NCI-H1694 treated with DMSO at 0.1 percent for 48 hours (cell line): ENCODE measurements at regions not wholly inside any gene's neighbourhood (a gene's known extent, or its start where the extent isn't known, plus 50 kb on each side); places are given as distances from the start of the nearest gene placed in this dataset.
A peak's percentile ranks its signal among the peaks of the same experiment; 100 is the strongest.

Experiments
- DNase-seq: peaks from one replicate; lab custom pipeline; 2025; lab: John Stamatoyannopoulos, UW

DNA sequence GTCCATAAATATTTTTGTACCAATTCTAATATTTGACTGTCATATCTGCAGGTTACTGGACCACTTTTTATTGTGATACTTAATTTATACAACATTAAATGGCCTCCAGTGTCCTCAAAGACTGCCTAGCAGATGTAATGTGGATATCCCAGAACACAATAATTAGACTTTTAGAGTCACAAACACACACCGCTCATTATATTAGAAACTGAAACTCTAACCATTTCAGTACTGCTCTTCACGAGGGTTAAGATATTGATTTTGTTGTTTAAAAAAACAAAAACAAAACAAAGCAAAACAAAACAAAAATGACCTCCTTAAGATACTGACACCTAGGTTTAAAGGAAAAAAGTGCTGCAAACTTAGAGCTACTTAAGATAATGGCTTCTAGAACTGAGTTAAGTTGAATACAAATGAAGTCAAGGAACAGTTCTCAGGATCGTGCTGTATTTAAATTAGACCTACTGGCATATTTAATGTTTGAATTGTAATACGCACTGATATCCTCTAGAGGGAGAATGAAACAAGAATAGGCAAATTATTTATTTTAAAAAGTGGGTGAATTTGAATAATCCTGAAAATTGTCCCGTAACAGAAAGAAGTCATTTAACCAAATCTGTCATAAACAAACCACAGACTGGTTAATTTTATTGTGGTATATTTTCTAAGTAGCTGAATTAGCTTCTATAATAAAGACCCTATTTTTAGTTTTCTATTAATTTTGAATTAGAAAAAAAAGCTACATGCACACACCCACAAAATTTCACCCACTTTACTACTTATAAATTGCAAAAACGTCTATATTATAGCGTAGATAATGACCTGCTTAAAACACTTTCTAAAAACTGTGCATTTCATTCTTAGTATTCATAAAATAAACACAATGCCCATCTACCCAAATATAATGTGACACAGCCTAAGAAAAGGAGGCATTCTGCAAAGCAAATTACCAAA, 395.2 kb upstream of the DCN start:
- peak; percentile 30 for DNase-seq

DNA sequence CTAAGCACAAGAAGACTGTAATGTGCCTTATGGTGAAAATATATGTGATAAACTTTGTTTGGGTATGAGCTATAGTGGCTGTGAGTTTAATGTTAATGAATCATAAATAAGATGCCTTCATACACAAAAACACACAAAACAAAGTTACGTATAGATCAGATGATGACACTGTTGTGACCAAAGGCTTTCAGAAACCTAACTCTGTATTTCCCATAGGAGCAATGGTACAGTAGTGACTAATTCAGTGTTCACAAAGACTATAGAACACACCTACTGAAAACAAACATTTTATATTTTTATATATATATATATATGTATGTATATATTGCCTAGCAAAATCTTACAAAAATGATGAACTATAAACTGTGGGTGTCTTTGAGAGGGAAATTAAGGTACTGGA, 393.8 kb upstream of the DCN start:
- DNase-seq = no peak

DNA sequence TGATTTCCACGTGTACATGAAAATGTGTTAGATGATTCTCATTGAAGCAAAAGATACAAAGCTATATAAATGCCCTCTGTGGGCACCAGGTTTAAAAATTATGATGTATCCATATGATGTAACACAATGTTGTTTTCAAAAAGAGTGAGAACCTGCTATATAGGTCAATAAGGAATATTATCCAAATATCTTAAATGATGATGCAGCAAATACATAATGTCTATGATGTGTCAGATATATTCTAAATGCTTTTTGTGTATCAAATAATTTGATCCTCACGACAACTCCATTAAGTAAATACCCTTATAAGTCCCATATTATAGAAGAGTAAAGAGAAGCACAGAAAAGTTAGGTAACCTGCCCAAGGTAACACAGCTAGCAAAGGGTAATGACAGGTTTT, 393.0 kb upstream of the DCN start:
- DNase-seq = no peak

DNA sequence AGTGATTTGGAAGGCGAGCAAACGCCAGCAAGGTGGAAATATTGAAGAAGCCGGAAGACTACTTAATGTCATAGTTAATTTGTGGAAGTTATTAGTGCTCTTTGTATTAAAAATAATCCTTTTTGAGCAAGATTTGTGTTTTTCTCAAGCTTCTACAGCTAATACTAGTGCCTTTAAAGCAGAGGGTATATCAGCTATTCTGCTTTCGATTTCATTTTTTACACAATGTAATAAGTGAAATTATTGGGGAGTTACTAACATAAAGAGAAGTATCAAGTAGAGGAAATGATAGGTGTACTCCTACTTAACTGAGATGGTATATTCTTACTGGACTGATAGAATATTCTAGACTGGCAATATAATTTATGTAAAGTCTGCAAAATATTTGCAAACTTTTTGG, 392.4 kb upstream of the DCN start:
- DNase-seq = no peak

DNA sequence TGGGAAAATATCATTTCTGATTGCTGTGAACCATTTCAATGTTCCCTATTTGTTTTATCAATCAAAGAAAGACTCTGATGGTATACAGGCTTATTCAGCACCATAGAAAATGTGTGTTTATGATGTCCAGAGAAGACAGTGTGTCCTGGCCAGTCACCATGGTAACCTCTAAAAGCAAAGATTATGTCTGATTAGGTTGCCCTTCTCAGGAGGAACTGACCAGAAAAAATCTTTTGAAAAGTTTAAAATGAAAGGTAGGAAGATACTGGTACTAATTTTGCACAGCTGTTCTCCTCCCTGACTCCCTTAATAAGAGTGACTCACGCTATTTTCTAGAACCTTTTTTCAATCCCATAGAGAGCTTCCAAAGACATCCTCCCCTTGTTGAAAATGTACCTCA, 391.8 kb upstream of the DCN start:
- no peak for DNase-seq

DNA sequence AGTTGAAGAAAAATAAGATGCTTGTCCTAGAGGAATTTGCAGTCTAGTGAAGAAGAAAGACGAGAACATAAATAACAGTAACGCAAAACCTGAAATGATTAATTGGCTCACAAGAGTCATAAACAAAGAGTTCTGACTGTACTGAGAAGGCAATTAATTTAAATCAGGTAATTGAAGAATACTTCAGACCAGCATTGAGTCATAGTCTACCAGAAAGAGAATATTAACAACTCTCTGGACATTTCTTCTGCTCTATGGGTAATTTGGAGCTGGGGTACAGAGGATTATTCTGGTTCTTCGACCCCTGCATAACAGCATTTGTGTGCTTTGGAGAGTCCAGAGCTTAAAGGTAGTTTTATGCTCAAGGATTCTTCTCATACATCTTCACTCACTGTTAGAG, 390.3 kb upstream of the DCN start:
- no peak for DNase-seq

DNA sequence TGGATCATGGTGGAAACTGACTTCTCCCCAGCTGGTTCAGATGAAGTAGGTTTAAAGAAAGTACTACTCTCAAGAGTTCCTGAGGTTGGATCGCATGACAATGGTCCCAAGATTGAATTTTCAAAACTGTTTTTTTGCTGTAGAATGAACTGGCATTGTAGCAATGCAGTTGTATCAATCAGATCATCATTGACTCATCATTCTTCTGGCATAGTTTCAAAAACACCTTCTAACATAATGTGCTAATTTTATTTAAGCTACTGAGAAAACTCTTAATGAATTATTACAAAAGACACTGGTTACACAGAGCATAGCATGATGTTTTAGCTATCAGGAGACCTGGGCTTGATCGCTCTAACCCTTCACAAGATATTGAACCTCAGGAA, 384.5 kb upstream of the DCN start:
- DNase-seq = no peak

DNA sequence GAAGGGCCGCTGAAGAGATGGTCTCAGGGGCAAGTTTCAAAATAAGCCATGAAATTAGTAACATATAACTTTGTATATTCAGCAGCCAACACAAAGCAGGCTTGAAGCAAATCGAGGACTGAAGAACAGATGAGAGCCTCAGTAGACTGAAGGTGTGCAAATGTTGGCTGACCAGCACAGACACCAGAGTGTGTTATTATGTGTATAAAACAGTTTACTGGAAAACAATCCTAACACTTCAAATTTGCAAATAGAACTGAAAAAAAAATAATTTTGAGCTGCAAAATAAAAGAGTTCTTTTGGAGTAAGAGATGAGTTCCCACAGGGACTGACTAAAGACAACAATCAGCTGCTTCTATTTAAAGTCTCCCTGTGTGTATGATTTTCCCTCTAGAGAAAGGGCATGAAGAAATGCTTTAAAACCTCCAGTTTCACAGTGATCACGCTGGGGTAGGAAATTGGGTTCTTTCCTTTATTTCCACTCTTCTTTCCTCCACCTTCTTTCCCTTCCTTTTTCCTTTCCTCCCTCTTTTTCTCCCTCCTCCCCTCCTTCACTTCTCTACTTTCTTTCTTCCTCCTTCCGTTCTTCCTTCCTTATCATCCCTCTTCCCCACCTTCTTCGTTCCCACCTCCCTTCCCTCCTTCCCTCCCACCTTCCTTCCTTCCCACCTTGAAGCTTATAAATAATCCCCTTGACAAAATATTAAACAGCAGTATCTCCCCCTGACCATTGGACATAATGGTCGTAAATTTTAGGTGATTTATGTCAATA, 383.9 kb upstream of the DCN start:
- no peak for DNase-seq

DNA sequence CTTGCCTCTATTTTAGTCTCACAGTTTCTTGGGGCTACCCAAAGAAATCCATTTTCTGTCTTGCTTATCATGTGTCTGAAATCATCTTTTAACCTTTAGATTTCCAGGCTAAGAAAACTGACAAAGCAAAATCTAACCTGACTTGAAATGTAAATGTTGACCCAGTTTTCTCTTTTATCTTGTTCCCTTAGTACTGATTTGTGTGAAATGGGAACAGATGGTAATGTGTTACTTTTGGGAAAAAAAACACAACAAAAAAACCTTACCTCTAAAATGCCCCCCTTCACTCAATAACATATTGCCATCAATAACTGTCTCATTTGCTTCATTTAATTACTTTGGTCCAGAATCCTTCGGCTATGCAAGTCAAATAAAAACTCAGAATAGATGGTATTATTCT, 383.2 kb upstream of the DCN start:
- no peak for DNase-seq

DNA sequence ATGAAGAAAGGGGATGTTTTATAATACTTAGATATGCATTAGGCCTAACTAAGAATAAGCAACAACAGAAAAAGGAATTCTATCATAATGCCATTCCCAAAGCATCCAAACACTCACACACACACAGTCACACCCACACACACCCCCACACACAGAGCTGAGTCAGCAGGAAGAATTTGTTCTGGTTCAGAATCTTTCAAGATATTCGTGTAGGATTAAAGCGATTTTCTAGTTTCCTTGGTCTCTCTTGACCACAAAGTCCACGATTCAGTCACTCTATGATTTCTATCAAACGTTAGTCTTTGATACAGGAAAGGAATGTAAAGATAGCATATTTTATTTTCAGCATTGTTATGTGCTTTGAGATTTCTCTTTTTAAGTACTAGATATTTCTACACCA, 382.6 kb upstream of the DCN start:
- no peak for DNase-seq

DNA sequence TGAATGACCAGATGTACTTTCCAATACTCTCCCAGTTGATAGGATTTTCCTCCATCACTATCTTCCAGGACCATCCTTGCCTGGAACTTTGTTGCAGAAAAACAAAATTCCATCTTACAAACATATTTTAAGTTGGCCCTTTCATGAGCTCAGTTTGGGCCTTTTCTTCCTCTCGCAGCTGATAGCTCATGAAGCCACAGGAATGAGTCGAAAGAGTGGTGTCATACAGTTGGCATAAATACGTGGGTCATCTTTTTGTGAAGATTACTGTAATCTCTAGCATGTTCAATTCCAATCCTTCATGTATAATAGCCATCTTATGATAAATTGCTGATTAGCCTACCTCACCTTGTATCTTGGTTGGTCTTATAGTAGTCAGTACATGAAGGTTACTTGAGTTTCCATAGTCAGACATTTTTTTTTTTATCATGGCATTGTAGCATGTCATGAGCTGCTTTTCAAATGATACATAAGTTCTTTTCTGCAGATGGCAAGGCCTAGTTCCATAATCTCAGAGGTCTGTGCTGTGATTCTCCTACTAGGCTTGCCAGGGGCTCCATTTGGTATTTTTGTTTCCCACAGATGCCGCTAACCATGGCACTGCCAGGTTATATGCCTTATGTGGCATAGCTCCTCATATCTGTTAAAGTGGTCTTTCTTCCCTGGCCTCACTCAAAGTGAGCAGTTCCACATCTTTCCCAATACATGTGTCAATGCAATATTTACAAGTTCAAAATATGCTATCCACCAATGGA, 380.6 kb upstream of the DCN start:
- no peak for DNase-seq

DNA sequence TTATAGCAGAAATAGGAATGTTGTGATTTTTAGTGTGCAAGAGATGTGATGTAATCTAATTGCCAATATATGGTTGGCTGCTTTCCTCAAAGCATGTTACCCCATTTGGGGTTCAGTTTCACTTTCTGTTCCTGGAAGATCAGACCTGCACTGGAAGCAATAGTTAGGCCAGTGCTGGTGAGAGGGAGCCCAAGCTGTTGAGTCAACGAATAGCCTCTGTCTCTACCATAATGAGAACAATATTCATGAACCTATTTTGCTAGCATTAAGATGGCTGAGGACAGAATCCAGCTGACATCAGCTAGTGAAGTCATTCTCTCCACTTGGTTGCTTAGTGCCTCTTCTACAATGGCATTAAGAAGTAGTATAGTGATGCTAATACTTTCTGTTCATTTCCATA, 379.9 kb upstream of the DCN start:
- no peak for DNase-seq

DNA sequence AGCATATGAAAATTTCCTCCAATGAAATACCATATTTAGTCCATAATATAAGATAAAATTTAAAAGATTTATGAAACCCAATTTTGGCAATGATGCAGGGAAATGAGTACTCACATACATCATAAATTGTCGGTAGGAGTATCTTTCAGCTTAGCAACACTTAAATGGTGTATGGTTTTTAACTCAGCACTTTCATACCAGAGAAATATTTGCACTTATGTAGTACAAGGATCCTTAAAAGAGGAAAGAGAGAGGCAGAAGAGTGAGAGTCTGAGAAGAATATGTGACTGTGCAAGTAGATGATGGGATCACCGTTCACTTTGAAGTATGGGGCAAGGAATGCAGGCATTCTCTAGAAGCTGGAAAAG, 379.3 kb upstream of the DCN start:
- no peak for DNase-seq

DNA sequence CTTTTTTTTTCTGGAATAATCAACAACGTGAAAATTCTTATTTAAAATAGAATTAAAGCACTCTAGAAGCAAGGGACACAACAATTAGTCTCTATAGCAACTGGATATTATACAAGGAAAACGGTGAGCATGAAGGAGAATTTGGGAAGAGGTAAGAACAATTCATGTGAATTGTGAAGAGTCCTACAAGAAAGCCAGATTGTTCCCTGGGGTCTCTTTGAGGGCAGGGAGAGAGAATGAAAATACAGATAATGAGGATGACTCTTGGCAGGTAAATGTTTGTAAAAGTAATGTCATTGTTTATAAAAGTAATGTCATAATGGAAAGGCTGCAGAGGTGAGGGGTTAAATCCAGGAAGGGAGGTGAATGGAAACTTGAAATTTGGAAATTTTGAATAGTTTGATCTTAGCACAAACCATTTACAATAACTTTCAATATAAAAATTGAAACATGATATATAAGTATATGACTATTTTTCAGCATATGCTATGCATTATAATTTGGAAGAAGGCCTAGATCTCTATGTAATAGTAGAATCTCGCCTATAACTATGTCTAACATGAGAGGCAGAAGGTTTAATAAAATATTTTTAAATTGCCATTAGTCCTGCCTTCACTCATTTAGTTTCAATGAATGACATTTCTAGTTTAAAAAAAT, 378.8 kb upstream of the DCN start:
- no peak for DNase-seq

DNA sequence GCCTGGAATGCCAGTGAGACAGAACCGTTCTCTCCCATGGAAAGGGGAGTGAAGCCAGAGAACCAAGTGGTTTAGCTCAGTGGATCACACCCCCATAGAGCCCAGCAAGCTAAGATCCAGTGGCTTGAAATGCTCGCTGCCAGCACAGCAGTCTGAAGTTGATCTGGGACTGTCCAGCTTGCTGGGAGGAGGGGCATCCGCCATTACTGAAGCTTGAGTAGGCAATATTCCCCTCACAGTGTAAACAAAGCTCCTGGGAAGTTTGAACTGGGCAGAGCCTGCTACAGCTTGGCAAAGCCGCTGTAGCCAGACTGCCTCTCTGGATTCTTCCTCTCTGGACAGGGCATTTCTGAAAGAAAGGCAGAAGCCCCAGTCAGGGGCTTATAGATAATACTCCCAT, 374.3 kb upstream of the DCN start:
- no peak for DNase-seq

DNA sequence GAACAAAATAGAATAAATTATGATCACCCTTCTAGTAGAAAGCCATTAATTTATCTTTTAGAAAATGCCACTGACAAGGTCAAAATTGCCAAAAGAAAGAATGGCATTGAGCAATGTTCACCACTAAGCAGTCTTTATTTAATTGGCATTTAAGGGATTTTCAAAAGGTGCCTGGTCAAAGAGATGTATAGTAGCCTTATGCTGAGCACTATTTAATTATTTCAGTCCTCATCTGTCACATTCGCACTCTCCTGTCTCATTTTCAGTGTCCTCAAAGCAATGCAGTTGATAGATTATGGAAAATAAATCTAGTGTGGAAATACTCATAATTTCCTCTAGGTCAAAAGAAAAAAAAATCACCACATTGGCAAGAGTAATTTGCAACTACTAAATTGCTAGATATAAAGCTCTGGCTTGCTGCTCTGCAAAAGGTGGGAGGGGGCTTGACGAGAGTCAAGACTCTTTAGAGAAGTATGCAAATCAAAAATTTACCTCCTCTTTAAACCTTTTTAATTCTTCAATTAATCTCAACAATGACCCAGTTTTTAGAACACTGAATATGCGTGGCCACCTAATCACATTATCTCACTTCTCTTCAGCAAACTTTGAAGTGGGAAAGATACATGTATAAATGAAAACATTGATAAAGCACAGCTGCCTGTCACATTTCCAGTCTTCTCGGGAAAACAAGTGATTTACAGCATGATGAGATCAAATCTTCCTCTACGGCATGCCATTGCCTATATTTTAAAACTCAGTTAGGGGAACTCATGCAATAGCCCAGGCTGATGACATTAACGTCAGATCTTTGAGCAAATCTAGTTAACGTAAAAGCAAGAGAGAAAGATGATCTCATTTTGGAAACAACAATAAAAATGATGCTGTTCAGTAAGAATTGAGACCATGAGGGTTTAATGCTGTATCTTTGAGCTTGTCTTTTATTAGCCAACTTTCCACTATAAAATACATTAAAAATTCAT, 373.1 kb upstream of the DCN start:
- no peak for DNase-seq

DNA sequence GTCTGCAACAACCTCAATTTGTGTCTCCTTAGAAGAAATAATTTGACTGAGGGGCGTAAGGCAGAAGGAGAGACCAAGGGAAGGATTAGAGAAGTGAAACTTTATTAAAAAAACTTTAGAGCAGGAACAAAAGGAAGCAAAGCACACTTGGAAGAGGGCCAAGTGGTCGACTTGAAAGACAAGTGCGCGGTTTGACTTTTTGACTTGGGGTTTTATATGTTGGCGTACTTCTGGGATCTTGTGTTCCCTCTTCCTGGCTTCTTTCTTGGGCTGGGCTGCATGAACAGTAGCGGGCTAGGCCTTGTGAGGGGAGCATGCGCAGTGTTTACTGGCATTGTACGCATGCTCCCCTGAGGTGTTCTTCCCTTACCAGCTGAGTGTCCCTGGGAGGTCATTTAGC, 369.3 kb upstream of the DCN start:
- DNase-seq = no peak

DNA sequence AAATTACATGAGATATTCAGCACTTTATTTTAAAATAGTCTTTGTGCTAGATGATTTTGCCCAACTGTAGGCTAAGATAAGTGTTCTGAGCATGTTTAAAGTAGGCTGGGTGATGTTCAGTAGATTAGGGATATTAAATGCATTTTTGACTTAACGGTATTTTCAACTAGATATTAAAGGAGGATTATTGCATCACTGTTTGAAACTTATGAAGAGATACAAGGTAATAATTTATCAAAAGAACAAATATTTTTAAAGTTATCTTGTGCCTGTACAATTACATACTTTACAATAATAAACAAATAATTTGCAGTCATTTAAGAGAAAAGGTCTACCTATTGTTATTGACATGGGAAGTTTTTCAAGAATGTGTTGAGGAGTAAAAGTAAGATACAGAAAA, 368.6 kb upstream of the DCN start:
- DNase-seq = no peak

DNA sequence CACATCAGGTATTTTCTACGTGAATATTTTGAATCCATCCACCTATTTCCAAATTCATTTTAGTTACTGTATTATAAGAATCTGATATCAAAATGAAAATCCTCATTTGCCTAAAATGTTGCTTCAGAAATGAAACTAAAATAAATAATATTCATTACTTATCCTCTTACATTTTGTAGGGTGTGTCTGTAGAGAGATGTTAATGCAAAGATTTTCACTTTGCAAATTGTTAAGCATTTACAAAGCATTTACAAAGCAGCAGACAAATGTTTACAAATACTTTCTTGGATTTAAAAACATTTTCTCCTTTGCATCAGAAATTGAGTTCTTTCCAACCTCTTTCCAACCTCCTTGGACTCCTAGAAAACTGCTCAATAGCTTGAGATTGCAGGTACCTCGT, 360.0 kb upstream of the DCN start:
- no peak for DNase-seq

DNA sequence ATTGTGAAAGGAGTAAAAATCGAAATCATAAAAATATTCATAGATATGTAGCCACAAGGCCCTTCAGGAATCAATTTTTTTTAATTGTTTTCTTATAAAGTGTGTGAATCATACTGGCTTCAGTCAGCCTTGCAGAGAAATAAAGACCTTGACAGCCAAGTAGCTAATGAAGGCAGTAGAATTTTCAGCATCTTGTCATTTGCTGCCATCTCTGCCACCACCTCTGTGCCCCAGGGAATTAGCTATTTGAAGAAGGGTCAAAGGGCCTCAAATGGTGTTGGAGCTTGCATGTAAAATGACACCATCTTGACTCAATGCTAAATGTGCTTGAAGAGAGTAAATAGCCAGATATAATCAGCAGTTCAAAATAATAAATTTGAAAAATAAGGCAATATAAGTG, 359.4 kb upstream of the DCN start:
- DNase-seq = no peak

DNA sequence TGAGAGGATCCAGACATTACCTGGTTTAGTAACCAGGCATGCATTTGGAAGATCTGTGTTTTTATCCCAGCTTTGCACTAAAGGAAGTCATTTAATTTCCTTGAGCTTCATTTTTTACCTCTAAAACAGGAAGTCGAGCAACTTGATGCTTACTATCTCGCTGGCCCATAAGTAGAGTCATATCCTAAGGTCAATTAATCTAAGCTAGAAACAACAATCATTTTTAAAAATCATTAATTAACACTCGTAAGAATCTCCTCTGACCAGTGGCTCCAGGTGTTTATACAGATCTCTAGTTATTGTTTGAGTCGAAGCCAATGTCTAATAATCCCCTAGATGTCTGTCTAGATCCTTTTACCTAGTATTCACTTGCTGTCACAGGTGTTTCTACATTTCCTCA, 355.8 kb upstream of the DCN start:
- no peak for DNase-seq
